K562 (cell line): ENCODE measurements at regions not wholly inside any gene's neighbourhood (a gene's known extent, or its start where the extent isn't known, plus 50 kb on each side); places are given as distances from the start of the nearest gene placed in this dataset.

ENCODE experiments used
- ATAC-seq: fragments of 200-7000 bp; cut with Tn5 transposase; 3 replicates; pipeline ENCODE4 v1.9.1; 2020; ENCODE audit warnings: moderate library complexity
- BruUV-seq: library from RNA; stranded (reverse); fragments of 400-500 nt; replicated peaks from 2 replicates; lab custom pipeline; 2021; lab: Mats Ljungman, UMichigan
- CTCF ChIA-PET: fragments of 300-600 bp; formaldehyde crosslinking; extraction: SDS; loops from one replicate; lab custom pipeline; 2021; ENCODE audit warnings: low intra/inter-chr PET ratio; lab: Yijun Ruan, JAX
- POLR2A ChIA-PET: fragments of 300-600, 350-650 bp; sonication (Branson Sonifier 250); formaldehyde crosslinking; extraction: SDS; loops from one replicate; lab custom pipeline; 2021; ENCODE audit warnings: antibody characterized with exemption, inconsistent platforms; lab: Yijun Ruan, JAX
- DNase-seq, 4 experiments: peaks; one replicate each; pipeline versions ENCODE4 v3.0.0 to v3.0.0-alpha.2; 2011 to 2018; ENCODE audit warnings: low spot score in 3 of 4, mixed read lengths in 3 of 4; ENCODE audit errors: extremely low read depth in 1 of 4
- FAIRE-seq: peaks from 2 replicates; lab custom pipeline; 2011; peaks lifted over from hg19 to GRCh38; lab: Jason Lieb, UNC
- H2AFZ ChIP-seq: 2 replicates; pipeline ENCODE4 v1.6.0; 2011; ENCODE audit warnings: low read depth, low read length, control low read depth, inconsistent platforms
- H3K27ac ChIP-seq: fragments of 200-600 bp; 3 replicates; pipeline ENCODE4 v1.8.0; 2011; ENCODE audit warnings: low read depth, mild to moderate bottlenecking, control low read depth, inconsistent platforms, low read length, moderate library complexity, mixed read lengths; ENCODE audit errors: extremely low read depth
- H3K27me3 ChIP-seq, 2 experiments: fragments of 300-600 bp in 1 of 2; 2 replicates in 1 of 2; 3 replicates in 1 of 2; pipeline versions ENCODE4 v1.6.0 to v1.8.0; 2011; ENCODE audit warnings: inconsistent platforms in 2 of 2, low read length in 2 of 2, mild to moderate bottlenecking in 1 of 2, mixed read lengths in 1 of 2, moderate library complexity in 1 of 2; ENCODE audit not compliant: control insufficient read depth in 2 of 2, insufficient read depth in 2 of 2
- H3K36me3 ChIP-seq: fragments of 300-600 bp; 3 replicates; pipeline ENCODE4 v1.8.0; 2011; ENCODE audit warnings: mild to moderate bottlenecking, low read length, inconsistent platforms; ENCODE audit not compliant: control insufficient read depth, insufficient read depth
- H3K4me1 ChIP-seq, 2 experiments: fragments of 200-600 bp in 1 of 2; replicated peaks in 1 of 2; 2 replicates in 1 of 2; 3 replicates in 1 of 2; pipeline versions ENCODE4 v1.5.1 to v1.8.0; 2011; ENCODE audit warnings: inconsistent platforms in 2 of 2, low read length in 2 of 2, mild to moderate bottlenecking in 1 of 2, mixed read lengths in 1 of 2, moderate library complexity in 1 of 2; ENCODE audit not compliant: control insufficient read depth in 2 of 2, insufficient read depth in 2 of 2
- H3K4me2 ChIP-seq: 2 replicates; pipeline ENCODE4 v1.6.1; 2011; ENCODE audit warnings: low read length, control low read depth, inconsistent platforms, mixed read lengths; ENCODE audit not compliant: insufficient read depth
- H3K4me3 ChIP-seq: fragments of 200-600 bp; sonication (generic), shearing (Covaris generic); 2 replicates; pipeline ENCODE4 v1.5.1; 2016; ENCODE audit warnings: control low read depth, inconsistent platforms
- H3K79me2 ChIP-seq: fragments of 200-600 bp; 3 replicates; pipeline ENCODE4 v1.8.0; 2011; ENCODE audit warnings: low read length, inconsistent platforms; ENCODE audit not compliant: control insufficient read depth, insufficient read depth
- H3K9ac ChIP-seq, 2 experiments: 2 replicates each; pipeline versions ENCODE4 v1.6.0 to v1.6.1; 2011; ENCODE audit warnings: low read depth in 2 of 2, low read length in 2 of 2, control low read depth in 1 of 2, inconsistent platforms in 1 of 2, mild to moderate bottlenecking in 1 of 2, mixed read lengths in 1 of 2; ENCODE audit not compliant: insufficient read depth in 1 of 2
- H3K9me1 ChIP-seq: one replicate; pipeline ENCODE4 v1.6.0; 2011; ENCODE audit warnings: inconsistent platforms, mild to moderate bottlenecking, low read length, moderate library complexity; ENCODE audit not compliant: control insufficient read depth, insufficient read depth
- H3K9me3 ChIP-seq: replicated peaks from 2 replicates; pipeline ENCODE4 v1.5.1; 2011; ENCODE audit warnings: low read depth, low read length, inconsistent platforms; ENCODE audit not compliant: control insufficient read depth, insufficient read depth
- H4K20me1 ChIP-seq: replicated peaks from 2 replicates; pipeline ENCODE4 v1.6.1; 2011; ENCODE audit warnings: low read length, inconsistent platforms, mixed read lengths; ENCODE audit not compliant: control insufficient read depth, insufficient read depth
- CEBPZ ChIP-seq: fragments of 150-350 bp; IDR thresholded peaks from 2 replicates; pipeline ENCODE4 v1.6.1; 2014; ENCODE audit warnings: low read depth, mild to moderate bottlenecking, low read length, borderline replicate concordance
- CREM ChIP-seq: IDR thresholded peaks from 2 replicates; pipeline ENCODE4 v1.6.1; 2014; ENCODE audit warnings: antibody characterized with exemption, low read depth
- ETV6 ChIP-seq, 3 experiments: fragments of 150-350 bp in 1 of 3; sonication (generic) in 1 of 3; formaldehyde crosslinking in 1 of 3; IDR thresholded peaks; 2 replicates each; pipeline versions ENCODE4 v1.6.1 to v1.8.0; 2014 to 2022; ENCODE audit warnings: borderline replicate concordance in 2 of 3, low read depth in 2 of 3, antibody characterized with exemption in 1 of 3, low read length in 1 of 3, mild to moderate bottlenecking in 1 of 3, missing genetic modification reagents in 1 of 3
- WGBS: fragments of 100-300 bp; shearing (Covaris generic); methylation state at CpG from one replicate; pipeline ENCODE4 v1.1.6; 2016; ENCODE audit warnings: low coverage, mixed read lengths; ENCODE audit not compliant: insufficient coverage; ENCODE audit errors: missing lambda C conversion rate; 5-methylcytosine and 5-hydroxymethylcytosine counted together
- in situ Hi-C: fragments of 300-500 bp; cut with MboI; formaldehyde crosslinking; loops from 4 replicates; pipeline ENCODE4 v1.15.0; 2018; ENCODE audit warnings: inconsistent platforms, mixed read lengths
- intact Hi-C: fragments of 100-400 bp; cut with micrococcal nuclease; formaldehyde crosslinking; loops from 2 replicates; pipeline ENCODE4 v1.14.2; 2022

- Histone ChIP-seq H3K4me1 (no peaks in the 10 kb centered on the region), H3K4me2 (no peak overlapping the region), H3K4me3 (no peak overlapping the region), H3K9ac (no peak overlapping the region), H3K9me1 (no peaks in the 10 kb centered on the region), H2AFZ (no peak overlapping the region), H3K9me3 (no peaks in the 10 kb centered on the region), H3K79me2 (no peaks in the 10 kb centered on the region), H3K27ac (no peak overlapping the region), H3K27me3 (peaks cover 0 to 9% of the 10 kb centered on the region in 2 experiments; a peak in 2 of 5 replicates), H4K20me1 (no peaks in the 10 kb centered on the region), H3K36me3 (no peaks in the 10 kb centered on the region)
- 13% methylated on average over 2 of the region's 2 CpGs for WGBS
- intact Hi-C loops (no loop called here), in situ Hi-C loops (no loop called here)
- no TSS peak for BruUV-seq
- ATAC-seq (no peak), DNase-seq (no peak), FAIRE-seq (no peak)
- TF ChIP-seq ETV6 (IDR thresholded peaks at IDR 0.05; ENCODE audit: borderline replicate concordance in 1 of 2, low read depth in 2 of 2, low read length in 1 of 2) (no peak), ETV6 (CRISPR knock-in tag; IDR thresholded peaks at IDR 0.05; ENCODE audit: borderline replicate concordance) (no peak), CREM (no peak), CEBPZ (no peak)
- ChIA-PET CTCF (no interaction called here), POLR2A (no interaction called here)
Observed at GRCh38 chr2:37849911-37850310, 75.2 kb upstream of the RMDN2 start.
